ENCODE measurements at regions not wholly inside any gene's neighbourhood (a gene's known extent, or its start where the extent isn't known, plus 50 kb on each side); places are given as distances from the start of the nearest gene placed in this dataset.

DNA sequence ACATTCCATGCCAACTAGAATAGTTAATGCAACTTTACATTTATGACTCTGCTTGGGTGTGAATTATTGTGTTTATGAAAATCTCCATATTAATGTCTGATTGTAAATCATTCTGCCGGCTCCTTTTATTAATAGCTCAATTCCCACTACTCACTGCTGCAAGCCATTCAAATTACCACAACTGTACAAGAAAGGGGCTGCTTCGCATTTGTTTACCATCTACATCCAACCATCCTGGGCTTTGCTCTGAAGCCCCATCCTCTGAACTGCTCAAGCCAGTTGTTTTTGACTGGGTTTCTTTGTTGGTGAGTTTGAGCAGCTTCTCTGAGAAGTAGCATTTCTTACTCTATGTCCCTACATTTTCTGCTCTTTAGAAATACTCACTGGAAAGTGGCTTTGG is 451.6 kb upstream of the CADM1 start:
- DNase-seq (ENCODE audit: low read depth in 2 of 2, low spot score in 1 of 2): no peak

DNA sequence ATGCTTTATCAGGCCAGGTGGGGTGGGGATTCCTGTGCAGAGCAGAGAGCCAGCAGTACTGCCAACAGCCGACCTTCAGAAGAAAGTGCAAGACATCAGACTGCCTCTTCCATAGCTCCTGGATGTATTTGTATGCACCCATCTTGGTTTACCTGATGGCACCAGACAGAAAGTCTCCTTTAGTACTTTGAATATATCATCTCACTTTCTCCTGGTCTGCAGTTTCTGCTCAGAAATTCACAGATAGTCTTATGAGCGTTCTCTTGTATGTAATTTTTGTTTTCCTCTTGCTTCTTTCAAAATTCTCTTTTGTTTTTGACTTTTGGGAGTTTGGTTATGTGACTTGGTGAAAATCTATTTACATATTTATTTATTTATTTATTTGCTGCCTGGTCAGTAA is 446.4 kb upstream of the CADM1 start:
- no peak for DNase-seq (ENCODE audit: low read depth in 2 of 2, low spot score in 1 of 2)

DNA sequence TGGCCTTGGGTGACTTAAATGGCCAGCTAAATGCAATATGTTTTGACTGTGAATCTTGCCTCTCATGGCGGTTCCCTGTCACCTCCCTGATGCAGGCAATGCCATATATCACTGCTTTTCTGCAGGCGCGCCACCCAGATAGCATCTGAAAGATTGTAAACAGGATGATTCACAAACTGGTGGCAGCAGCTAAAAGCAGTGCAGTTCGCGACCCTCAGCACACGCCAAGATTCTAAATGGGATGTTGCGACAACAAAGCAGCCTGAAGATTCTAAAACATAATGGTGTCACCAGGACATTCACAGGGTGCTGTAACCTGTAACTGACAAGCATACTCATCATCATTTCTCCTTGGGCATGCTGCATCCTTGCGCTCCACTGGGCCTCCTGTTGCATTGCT is 440.4 kb upstream of the CADM1 start:
- no peak for DNase-seq (ENCODE audit: low read depth in 2 of 2, low spot score in 1 of 2)

DNA sequence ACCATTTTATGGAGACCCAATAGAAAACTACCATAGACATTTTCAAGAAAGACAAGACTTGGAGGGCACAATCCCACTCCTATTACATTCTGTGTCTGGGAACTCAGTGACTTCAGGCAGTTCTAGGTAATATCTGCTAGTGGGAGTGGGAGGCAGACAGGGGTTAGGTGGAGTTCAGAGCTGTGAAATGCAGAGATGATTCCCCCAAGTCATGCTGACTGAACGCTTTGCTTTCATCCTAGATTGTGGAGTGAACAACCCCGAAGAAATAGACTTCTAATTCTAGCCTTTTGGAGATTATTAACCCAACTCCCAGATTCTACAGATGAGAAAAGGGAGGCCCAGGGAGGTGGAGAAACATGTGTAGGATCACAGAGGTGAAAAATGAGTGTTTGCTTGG is 437.8 kb upstream of the CADM1 start:
- DNase-seq (ENCODE audit: low read depth in 2 of 2, low spot score in 1 of 2): no peak

DNA sequence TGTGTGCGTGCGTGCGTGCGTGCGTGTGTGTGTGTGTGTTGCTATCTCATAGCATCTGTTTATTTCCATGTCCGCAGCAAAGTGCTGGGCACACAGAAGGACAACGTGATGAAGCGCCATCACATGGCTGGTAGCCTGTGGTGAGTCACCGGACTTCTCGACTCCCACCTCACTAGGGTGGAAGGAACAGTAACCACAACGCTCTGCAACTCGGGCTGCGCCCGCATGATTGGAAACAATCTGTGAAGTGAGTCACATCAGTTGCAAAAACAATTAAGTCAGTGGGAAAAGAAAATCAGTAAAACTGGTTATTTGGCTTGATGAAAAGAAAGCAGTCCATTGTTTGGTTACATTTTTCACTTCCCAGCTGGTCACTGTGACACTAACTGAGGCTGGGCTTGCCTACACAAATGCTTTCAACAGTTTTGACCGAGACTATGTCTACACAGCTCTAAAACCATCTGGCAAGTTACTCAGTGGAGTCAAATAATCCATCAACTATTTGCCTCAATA is 437.3 kb upstream of the CADM1 start:
- DNase-seq (ENCODE audit: low read depth in 2 of 2, low spot score in 1 of 2): no peak

DNA sequence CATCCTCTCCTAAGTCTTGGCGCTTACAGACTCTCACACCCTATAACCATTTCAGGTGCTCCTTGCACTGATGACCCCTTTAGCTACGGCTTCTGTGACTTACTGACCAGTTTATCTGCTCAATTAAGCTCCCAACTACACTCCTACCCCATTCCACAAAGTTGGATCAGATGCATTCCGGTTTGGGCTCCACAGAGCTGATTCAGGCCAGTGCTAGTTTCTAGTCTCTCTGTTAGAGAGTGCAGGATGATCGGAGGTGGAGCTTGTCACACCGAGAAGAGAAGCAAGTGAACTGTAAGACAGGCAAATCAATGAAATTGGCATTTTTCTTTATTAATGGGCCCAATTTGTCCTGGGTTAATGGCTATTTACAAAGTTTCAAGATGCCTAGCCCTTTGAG is 436.8 kb upstream of the CADM1 start:
- no peak for DNase-seq (ENCODE audit: low read depth in 2 of 2, low spot score in 1 of 2)

DNA sequence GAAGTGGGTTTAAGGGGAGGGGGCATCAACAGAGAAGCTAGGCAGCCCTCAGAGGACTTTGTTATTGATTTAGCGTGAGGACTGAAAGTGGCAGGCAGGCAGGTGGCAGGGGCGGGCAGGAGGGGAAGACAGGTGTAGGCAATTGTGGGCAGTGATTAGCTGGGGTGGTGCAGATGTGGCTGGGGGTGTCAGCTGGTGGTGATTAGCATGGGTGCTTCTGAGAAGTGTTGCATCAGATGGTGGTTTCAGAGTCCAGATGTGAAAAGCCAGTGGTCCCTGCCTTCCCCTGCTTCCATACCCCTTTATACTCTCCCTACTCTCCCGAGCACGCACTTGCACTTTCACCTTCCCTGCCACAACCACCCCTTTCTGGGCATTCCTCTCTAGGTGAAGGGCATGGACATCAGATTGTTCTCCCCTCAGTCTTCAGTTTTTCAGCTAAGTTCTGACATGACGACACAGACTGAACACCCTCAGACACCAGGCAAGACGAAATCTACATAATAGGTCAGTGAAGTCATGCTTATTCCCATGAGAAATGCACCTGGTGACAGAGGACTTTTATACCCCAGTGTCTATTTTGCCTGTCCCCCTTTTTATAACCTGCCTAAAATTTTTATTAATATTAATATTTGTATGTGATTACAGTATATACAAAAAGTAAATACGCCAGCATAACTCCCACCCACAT is 435.7 kb upstream of the CADM1 start:
- DNase-seq (ENCODE audit: low read depth in 2 of 2, low spot score in 1 of 2): no peak

DNA sequence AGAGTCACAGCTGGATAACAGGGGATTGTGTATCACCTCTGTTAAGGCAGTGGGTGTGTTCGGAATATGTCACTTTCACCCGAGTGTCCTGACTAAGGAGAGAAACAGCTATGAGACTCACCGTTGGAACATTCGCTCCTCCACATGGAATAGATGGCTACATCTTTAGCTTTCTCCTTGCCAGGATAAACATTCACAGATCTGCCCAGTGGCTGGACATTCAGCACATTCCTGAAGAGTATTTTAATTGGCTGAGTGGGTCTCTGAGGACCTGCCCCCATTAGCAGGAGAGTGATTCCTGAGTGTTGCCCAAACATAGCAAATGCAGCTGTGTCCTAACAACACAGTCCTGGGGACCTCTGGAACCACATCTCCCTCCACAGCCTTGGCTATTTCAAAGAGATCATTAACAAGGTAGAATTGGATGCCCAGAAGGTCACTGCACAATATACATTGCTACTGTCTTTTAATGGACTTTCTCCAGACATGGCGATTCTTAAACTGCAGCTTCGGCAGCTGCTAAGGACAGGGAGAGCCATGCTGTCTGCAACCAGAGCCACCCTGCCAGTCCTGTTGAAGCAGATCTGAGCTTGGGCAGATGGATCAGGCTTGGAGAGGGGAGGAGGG is 435.0 kb upstream of the CADM1 start:
- DNase-seq (ENCODE audit: low read depth in 2 of 2, low spot score in 1 of 2): no peak

DNA sequence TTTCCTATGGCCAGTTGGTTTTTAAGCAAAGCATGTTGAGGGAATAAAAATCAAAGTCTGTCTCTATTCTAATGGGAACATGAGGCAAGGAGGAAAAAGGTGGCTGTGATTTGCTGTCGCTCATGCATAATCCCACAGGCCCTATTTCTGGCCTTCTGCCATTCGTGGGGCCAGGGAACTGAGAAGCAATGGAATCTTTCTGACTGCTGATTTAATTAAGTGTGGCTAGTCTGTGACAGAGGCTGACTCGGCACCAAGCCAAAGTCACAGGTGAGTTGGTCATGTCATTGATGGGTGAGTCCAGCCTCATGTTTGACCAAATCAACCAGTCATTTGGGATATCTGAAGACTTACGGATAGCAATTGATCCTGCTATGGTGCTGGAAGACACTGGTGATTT is 429.3 kb upstream of the CADM1 start:
- no peak for DNase-seq (ENCODE audit: low read depth in 2 of 2, low spot score in 1 of 2)

DNA sequence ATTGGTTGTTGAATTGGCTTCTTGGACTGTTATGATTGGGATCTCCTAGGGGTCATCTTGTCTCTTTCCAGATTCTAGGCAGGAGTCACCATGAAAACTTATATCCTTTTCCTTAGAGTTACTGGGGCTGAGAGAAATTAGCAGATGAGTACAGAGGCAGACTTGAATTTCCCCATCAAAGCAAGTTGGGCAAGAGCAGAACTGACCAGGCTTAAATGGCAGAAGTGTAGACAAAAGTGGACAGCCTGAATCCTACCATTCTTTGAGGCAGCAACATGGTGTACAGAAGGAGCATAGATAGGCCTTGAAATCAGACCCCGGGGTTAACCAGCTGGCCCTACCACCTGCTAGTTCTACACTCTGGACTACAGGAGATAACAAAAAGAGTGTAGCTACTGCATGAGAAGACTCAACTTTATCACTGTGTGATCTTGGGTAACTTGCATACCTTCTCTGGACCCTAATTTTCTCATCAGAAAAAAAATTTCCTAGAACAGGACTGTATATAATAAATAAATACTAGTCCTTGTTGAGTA is 427.4 kb upstream of the CADM1 start:
- no peak for DNase-seq (ENCODE audit: low read depth in 2 of 2, low spot score in 1 of 2)

DNA sequence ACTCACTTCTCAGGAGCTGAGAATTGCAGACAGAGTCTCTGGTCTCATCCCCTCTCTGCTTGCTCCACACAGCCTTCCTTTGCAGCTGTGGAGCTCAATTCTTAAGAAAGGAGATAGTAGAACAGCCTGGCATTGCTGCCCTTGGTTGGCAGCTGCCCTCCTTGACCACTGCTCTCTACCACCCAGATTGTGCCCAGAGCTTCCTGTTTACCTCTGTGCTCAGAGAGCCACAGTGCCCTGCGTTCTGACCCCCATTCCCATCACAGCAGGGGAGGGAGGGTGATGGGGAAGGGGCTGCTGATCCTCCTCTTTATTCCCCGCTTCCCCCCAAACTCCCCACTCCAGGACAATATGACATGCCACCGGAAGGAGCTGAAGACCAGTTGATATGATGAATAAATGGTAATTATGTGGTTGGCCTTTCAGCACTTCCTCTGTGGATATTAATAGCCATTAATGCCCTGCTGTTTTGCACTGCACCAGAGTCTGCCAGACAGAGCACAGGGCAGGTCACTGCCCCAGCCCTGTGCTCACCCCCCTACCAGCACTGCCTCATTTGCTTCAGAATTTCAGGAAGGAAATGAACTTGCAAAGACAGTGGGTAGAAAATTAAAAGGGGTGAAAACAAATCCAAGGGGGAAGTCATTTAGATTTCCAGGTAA is 426.8 kb upstream of the CADM1 start:
- no peak for DNase-seq (ENCODE audit: low read depth in 2 of 2, low spot score in 1 of 2)

DNA sequence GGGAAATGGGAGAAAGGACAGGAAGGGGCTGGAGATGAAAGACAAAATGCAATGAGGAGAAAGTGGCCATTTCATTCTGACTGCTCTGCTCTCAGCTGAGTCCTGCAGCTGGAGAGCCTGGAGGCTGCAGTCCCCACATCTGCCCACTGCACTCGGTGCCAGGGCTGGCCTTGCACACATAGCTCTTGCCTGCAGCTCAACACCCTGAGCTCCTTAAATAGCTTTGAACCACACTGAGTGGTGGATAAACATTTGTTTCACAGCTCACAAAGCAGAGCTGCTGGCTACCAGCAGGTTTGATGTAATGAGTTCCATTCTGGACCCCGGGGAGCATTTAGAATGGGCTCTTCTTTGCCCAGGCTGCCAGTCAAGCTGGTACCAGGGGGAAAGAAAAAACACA is 426.1 kb upstream of the CADM1 start:
- no peak for DNase-seq (ENCODE audit: low read depth in 2 of 2, low spot score in 1 of 2)

DNA sequence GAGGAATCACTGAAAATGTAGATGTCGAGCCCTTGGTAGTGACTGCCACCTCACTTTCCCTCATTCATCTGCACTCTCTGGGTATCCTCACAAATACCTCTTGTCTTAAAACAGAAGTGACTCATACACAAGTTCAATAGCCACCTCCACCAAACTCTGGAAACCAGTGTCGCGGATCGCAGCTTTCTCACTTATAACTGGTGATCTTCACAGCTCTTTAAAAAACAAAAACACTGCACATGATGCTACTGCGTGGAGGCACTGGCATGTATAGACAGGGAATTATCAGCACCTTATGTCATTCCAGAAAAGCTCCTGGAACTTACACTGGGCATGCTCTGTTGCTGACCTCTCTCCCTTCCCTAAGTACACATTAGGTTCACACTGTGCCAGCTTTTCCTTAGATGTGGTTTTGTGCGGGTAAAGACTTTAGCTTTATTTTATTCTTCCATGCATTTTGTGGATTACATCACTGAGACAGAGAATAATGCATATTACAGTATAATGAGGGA is 425.5 kb upstream of the CADM1 start:
- no peak for DNase-seq (ENCODE audit: low read depth in 2 of 2, low spot score in 1 of 2)

DNA sequence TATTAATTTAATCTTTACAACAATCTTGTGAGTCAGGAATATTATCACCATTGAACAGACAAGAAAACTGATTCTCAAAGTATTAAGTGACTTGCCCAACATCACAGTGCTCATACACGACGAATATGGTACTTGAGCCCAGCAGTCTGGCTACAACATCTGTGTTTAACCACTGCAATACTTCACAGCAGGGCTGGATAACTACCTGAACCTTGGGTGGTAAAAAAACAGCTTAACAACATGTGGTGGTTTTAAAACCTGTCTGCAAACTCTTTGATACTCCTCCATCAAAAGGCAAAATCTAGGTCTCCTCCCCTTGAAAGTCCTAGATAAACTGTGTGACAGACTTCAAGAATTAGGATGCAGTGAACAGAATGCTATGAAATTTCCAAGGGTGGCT is 424.6 kb upstream of the CADM1 start:
- no peak for DNase-seq (ENCODE audit: low read depth in 2 of 2, low spot score in 1 of 2)

DNA sequence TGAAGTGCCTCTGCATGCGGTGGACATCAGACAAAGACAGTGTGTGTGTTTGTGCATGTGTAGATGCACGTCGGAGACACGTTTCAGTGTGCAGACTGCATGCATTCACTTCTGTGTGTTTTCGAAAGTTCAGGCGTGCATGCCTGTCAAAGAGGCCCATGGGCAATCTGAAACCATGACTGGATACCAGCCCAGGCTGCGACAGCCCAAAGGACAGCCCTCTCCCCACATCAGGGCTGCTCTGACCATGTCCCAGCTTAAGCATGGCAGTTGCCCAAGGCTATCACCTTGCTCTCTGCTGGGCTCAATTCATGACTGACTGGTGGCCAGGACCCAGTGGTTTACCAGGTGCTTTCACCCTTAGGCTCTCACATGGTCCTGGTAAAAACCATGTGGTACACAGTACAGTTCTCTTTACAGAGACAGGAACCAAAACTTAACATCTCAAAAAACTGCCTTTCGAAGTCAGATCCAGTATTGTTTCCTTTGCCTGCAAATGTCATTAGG is 423.7 kb upstream of the CADM1 start:
- DNase-seq (ENCODE audit: low read depth in 2 of 2, low spot score in 1 of 2): no peak

DNA sequence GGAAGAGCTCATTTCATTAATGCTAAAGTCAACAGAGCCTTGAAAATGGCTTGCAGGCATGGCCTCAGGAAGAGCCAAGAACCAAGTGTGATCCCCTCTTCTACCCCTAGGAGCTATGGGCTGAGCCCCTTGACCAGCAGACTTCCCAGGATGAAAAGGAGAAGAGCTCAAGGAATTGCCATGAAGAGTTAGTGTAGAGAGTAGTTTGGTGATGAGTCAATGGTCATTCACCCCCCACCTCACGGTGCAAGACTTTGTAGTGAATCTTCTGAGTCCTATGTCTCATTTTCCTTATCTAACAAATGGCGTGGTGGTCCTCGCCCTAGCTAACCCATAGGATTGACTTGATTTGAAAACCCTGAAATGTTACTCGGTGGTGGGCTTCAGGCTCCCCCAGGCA is 422.4 kb upstream of the CADM1 start:
- DNase-seq (ENCODE audit: low read depth in 2 of 2, low spot score in 1 of 2): no peak

DNA sequence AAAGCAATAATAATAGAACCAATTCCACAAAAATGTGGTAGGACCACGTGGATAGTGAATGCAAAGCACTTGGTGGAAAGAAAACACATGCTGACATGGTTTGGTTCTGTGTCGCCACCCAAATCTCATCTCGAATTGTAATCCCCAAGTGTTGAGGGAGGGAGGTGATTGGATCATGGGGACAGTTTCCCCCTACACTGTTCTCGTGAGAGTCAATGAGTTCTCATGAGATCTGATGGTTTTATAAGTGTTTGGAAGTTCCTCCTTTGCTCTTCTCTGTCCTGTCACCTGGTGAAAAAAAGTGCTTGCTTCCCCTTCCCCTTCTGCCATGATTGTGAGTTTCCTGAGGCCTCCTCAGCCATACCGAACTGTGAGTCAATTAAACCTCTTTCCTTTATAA is 421.9 kb upstream of the CADM1 start:
- no peak for DNase-seq (ENCODE audit: low read depth in 2 of 2, low spot score in 1 of 2)

DNA sequence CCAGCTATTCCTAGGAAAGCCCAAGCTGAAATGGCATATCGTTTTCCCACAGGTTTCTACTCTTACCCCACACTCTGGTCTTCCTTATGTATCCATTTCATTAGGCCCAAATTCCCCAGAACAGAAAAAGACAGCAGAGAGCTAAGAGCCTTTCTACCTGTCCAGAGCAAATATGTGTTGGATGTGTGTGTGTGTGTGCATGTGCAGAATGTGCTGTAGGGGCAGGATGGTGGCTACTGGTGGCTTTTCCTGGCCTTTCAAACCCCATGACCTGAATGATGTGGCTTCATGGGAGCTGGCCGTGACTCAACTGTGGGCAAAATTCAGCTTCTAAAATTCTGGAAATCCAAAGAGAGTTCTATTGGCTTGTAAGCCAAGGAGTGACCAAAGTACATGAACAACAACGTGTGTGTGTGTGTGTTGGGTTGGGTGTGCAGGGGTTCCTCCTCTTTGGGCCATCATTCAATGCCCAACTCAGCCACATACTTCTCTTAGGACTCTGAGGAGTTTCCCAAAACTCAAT is 421.4 kb upstream of the CADM1 start:
- no peak for DNase-seq (ENCODE audit: low read depth in 2 of 2, low spot score in 1 of 2)

DNA sequence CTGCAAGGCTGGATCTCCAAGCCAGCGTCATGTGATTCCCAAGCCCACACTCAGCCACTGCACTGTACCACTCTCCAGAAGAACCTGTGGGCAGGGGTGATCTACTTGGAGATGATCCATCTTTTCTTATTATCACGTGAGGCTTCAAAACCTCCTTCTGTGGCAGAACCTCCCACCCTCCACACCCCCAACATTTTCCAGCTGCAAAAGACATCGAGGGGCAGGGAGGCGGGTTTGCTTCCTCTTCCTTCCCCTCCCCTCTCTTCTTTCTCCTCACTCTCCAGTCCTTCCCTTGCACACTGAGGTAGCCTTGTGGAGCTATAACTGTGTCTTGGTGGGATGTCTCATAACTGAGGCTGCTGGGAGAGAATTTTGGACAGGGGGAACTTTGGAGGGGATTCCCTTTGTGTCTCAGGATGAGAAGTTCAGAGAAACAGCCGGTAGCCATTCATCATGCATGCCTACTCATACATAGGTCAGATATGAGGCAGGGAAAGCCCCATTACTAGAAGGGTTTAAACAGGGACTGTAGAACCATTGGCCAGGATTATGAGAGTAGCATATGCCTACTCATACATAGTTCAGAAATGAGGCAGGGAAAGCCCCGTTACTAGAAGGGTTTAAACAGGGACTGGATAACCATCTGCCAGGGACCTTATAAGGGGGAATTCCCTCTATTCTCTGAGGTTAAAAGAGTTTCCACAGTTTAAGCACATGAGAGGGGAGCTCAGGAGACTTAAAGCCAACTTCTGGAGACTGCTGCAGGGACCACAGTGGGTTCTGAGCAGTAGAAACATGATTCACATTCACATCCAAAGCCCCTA is 420.7 kb upstream of the CADM1 start:
- DNase-seq (ENCODE audit: low read depth in 2 of 2, low spot score in 1 of 2): no peak

DNA sequence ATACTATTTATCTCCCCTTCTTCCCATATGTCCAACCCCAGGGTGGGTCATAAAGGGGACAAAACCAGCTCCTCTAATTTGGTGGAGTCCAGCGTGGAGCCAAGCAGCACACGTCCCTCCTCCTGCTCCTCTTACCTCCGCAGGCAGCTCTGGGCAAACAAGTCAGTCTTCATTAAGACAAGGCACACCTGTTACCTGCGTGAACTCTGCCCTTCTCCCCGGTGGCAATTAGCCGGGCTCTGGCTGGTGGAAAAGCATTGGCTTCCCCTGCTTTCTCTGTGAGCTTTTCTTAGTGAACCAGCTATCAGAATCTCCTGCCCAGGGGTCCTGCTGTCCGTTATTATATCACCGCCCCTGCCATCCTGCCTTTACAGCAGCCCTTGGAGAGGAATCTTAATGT is 418.7 kb upstream of the CADM1 start:
- no peak for DNase-seq (ENCODE audit: low read depth in 2 of 2, low spot score in 1 of 2)

DNA sequence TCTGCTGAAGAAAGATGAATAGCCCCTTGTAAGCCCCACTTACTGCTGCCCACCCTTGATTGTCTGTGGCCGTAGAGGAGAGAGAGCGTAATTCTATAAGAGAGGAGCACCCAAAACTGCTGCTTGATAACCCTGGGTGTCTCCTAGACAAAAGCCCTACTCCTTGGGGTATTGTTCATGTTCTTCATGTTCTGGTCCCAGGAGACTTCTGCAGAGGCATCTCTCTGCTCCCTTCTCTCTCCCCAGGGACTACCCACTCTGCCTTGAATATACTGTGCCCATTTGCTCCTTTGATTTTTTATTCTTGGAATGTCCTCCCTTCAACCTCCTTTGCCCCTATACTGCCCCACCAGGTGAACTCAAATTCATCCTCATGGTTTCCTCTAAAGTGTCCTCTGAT is 417.8 kb upstream of the CADM1 start:
- no peak for DNase-seq (ENCODE audit: low read depth in 2 of 2, low spot score in 1 of 2)
